ENCODE measurements at regions not wholly inside any gene's neighbourhood (a gene's known extent, or its start where the extent isn't known, plus 50 kb on each side); places are given as distances from the start of the nearest gene placed in this dataset.

- no peak for TF ChIP-seq CTCF (IDR thresholded peaks at IDR 0.05; ENCODE audit: insufficient read depth, low read length, poor library complexity, severe bottlenecking)
- TF ChIP-seq EZH2phosphoT487 (conservative IDR thresholded peaks at IDR 0.05; ENCODE audit: low read length) = no peak
Observed at GRCh38 chr4:107192601-107193000, 156.5 kb upstream of the DKK2 start.

Measured in SU-DHL-6 (cell line).